Vagina (tissue), 2 donors: ENCODE measurements at regions not wholly inside any gene's neighbourhood (a gene's known extent, or its start where the extent isn't known, plus 50 kb on each side); places are given as distances from the start of the nearest gene placed in this dataset.

ENCODE experiments used
- CTCF ChIP-seq, 3 experiments: fragments of 450-650 bp in 2 of 3; fragments of 200-600 bp in 1 of 3; sonication (generic) in 1 of 3; IDR thresholded peaks; one replicate each; pipeline ENCODE4 v1.5.1; 2017 to 2019; ENCODE audit warnings: antibody characterized with exemption in 3 of 3, mild to moderate bottlenecking in 2 of 3, moderate library complexity in 2 of 3
- POLR2AphosphoS5 ChIP-seq, 2 donors: sonication (generic); formaldehyde crosslinking; IDR thresholded peaks; one replicate each; pipeline ENCODE4 v1.9.0; 2017; ENCODE audit warnings: antibody characterized with exemption in 2 of 2, mild to moderate bottlenecking in 2 of 2, low read depth in 1 of 2; ENCODE audit not compliant: insufficient read depth in 1 of 2

- TF ChIP-seq CTCF (IDR thresholded peaks at IDR 0.05) (no peak), POLR2AphosphoS5 (IDR thresholded peaks at IDR 0.05; ENCODE audit: insufficient read depth in 1 of 2, low read depth in 1 of 2) (no peak)
Observed at GRCh38 chr4:111020961-111021360, 398.1 kb upstream of the PITX2 start.
